ENCODE measurements at regions not wholly inside any gene's neighbourhood (a gene's known extent, or its start where the extent isn't known, plus 50 kb on each side); places are given as distances from the start of the nearest gene placed in this dataset.

- TF ChIP-seq CTCF (IDR thresholded peaks at IDR 0.05; ENCODE audit: poor library complexity, severe bottlenecking) (no peak), EZH2 (IDR thresholded peaks at IDR 0.05; ENCODE audit: borderline replicate concordance, insufficient read depth, low read length, poor library complexity, severe bottlenecking) (no peak), EP300 (conservative IDR thresholded peaks at IDR 0.05; ENCODE audit: poor library complexity, severe bottlenecking) (no peak), POLR2AphosphoS5 (IDR thresholded peaks at IDR 0.05) (no peak), REST (IDR thresholded peaks at IDR 0.05; ENCODE audit: borderline replicate concordance) (no peak), TAF1 (IDR thresholded peaks at IDR 0.05; ENCODE audit: low read depth) (no peak), MXI1 (conservative IDR thresholded peaks at IDR 0.05; ENCODE audit: poor library complexity, severe bottlenecking) (no peak), SMC3 (conservative IDR thresholded peaks at IDR 0.05; ENCODE audit: poor library complexity) (no peak), RAD21 (conservative IDR thresholded peaks at IDR 0.05) (no peak)
These were observed 212.3 kb downstream of the NAP1L3 start for GRCh38 chrX:93461060-93461459.

Data from neural cell (in vitro differentiated cells).